Panc1 (cell line): ENCODE measurements at regions not wholly inside any gene's neighbourhood (a gene's known extent, or its start where the extent isn't known, plus 50 kb on each side); places are given as distances from the start of the nearest gene placed in this dataset.

Experiments
- ATAC-seq: fragments of 200-7000 bp; cut with Tn5 transposase; 2 replicates; pipeline ENCODE4 v1.9.1; 2020; ENCODE audit warnings: mild to moderate bottlenecking, moderate library complexity
- BruUV-seq: library from RNA; stranded (reverse); fragments of 400-500 nt; replicated peaks from 2 replicates; lab custom pipeline; 2021; lab: Mats Ljungman, UMichigan
- CTCF ChIA-PET: fragments of 300-600 bp; sonication (Branson Sonifier 250); formaldehyde crosslinking; loops from one replicate; lab custom pipeline; 2022; ENCODE audit warnings: antibody characterized with exemption; lab: Charles Lee
- POLR2A ChIA-PET: fragments of 300-600 bp; sonication (Branson Sonifier 250); formaldehyde crosslinking; loops from one replicate; lab custom pipeline; 2022; ENCODE audit warnings: antibody characterized with exemption; lab: Charles Lee
- DNase-seq: peaks from one replicate; pipeline ENCODE4 v3.0.0-alpha.2; 2010; ENCODE audit warnings: low read depth, low spot score
- H3K27ac ChIP-seq: 2 replicates; pipeline ENCODE4 v1.5.1; 2011; ENCODE audit warnings: mild to moderate bottlenecking, low read length, inconsistent platforms
- H3K27me3 ChIP-seq: fragments of 200-500 bp; sonication (Bioruptor generic); 2 replicates; pipeline ENCODE4 v1.6.0; 2014; ENCODE audit warnings: low read length, inconsistent platforms; ENCODE audit not compliant: control insufficient read depth, insufficient read depth
- H3K36me3 ChIP-seq: fragments of 200-500 bp; sonication (Bioruptor generic); 2 replicates; pipeline ENCODE4 v1.5.1; 2014; ENCODE audit warnings: inconsistent platforms, mild to moderate bottlenecking, low read length, moderate library complexity; ENCODE audit not compliant: control insufficient read depth, insufficient read depth
- H3K4me1 ChIP-seq: 2 replicates; pipeline ENCODE4 v1.5.1; 2011; ENCODE audit warnings: inconsistent platforms, mild to moderate bottlenecking, low read length, moderate library complexity; ENCODE audit not compliant: control insufficient read depth, insufficient read depth
- H3K4me3 ChIP-seq, 2 experiments: 2 replicates each; pipeline ENCODE4 v1.5.1; 2011 to 2012; ENCODE audit warnings: low read depth in 2 of 2, low read length in 2 of 2, mild to moderate bottlenecking in 2 of 2, inconsistent platforms in 1 of 2, moderate library complexity in 1 of 2
- H3K9me3 ChIP-seq: fragments of 200-500 bp; sonication (Bioruptor generic); 2 replicates; pipeline ENCODE4 v1.5.1; 2014; ENCODE audit warnings: low read depth, mild to moderate bottlenecking, inconsistent platforms, low read length, moderate library complexity; ENCODE audit not compliant: control insufficient read depth, insufficient read depth
- POLR2AphosphoS5 ChIP-seq: IDR thresholded peaks from 2 replicates; pipeline ENCODE4 v1.6.1; 2012; ENCODE audit warnings: mild to moderate bottlenecking, low read depth, low read length, moderate library complexity
- SIN3A ChIP-seq: IDR thresholded peaks from 2 replicates; pipeline ENCODE4 v1.6.1; 2012; ENCODE audit warnings: low read depth, mild to moderate bottlenecking, low read length, moderate library complexity, borderline replicate concordance; ENCODE audit not compliant: insufficient read depth
- TCF7L2 ChIP-seq: IDR thresholded peaks from 2 replicates; pipeline ENCODE4 v1.6.1; 2011; ENCODE audit warnings: mild to moderate bottlenecking, low read depth, low read length, inconsistent platforms
- in situ Hi-C: cut with HindIII; loops from 2 replicates; pipeline ENCODE4 v1.10.0; 2016; ENCODE audit warnings: low sequenced_read_pairs, low pct_unique_long_range_greater_than_20kb
- intact Hi-C: fragments of 100-400 bp; cut with micrococcal nuclease; formaldehyde crosslinking; loops from one replicate; pipeline ENCODE4 v1.10.0; 2022; ENCODE audit not compliant: unreplicated experiment
- TF ChIP-seq, protein P1 (sequence below), 2 experiments: IDR thresholded peaks; 2 replicates each; pipeline ENCODE4 v1.6.1; 2011 to 2012; ENCODE audit warnings: low read depth in 2 of 2, control low read depth in 1 of 2, low read length in 1 of 2, mild to moderate bottlenecking in 1 of 2, moderate library complexity in 1 of 2; ENCODE audit not compliant: insufficient read depth in 1 of 2
- TF ChIP-seq, protein P2 (sequence below): fragments of 450-650 bp; IDR thresholded peaks from 2 replicates; pipeline ENCODE4 v1.5.1; 2017; ENCODE audit warnings: mild to moderate bottlenecking

DNA sequence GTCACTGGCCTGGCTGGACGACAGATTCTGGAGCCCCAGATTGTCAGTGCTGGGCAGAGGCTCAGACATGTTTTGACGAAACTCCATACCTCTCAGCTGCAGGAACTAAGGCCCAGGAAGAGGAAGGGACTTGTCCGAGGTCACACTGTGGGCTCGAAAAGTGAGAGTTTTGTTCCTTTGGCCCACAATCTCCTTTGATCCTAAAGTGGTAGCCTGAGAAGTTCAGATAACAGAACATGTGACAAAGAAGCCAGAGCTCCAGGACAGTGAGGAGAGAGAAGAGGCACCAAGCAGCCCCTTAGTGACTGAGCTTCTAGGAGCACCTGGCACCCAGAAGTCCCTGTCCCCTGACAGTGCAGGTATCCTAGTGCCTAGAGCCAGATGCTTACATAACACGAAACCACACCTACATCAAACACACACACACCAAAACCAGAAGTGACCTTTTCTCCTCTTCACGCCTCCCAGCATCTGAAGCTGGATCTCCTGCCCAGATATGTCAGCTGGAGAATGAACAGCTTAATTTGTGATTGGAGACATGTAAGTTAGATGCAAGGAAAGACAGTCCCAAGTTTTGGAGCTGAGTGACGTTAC is 88.9 kb downstream of the ADRB2 start:
- ATAC-seq = no peak
- peaks cover 8% of the 10 kb centered on the region for H3K4me1 ChIP-seq
- TF ChIP-seq SIN3A (no peak), POLR2AphosphoS5 (no peak), TCF7L2 (no peak)
- TF ChIP-seq, protein P1, sequence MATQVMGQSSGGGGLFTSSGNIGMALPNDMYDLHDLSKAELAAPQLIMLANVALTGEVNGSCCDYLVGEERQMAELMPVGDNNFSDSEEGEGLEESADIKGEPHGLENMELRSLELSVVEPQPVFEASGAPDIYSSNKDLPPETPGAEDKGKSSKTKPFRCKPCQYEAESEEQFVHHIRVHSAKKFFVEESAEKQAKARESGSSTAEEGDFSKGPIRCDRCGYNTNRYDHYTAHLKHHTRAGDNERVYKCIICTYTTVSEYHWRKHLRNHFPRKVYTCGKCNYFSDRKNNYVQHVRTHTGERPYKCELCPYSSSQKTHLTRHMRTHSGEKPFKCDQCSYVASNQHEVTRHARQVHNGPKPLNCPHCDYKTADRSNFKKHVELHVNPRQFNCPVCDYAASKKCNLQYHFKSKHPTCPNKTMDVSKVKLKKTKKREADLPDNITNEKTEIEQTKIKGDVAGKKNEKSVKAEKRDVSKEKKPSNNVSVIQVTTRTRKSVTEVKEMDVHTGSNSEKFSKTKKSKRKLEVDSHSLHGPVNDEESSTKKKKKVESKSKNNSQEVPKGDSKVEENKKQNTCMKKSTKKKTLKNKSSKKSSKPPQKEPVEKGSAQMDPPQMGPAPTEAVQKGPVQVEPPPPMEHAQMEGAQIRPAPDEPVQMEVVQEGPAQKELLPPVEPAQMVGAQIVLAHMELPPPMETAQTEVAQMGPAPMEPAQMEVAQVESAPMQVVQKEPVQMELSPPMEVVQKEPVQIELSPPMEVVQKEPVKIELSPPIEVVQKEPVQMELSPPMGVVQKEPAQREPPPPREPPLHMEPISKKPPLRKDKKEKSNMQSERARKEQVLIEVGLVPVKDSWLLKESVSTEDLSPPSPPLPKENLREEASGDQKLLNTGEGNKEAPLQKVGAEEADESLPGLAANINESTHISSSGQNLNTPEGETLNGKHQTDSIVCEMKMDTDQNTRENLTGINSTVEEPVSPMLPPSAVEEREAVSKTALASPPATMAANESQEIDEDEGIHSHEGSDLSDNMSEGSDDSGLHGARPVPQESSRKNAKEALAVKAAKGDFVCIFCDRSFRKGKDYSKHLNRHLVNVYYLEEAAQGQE (IDR thresholded peaks at IDR 0.05; ENCODE audit: insufficient read depth in 1 of 2, low read depth in 2 of 2, low read length in 1 of 2) = no peak
- TF ChIP-seq, protein P2, sequence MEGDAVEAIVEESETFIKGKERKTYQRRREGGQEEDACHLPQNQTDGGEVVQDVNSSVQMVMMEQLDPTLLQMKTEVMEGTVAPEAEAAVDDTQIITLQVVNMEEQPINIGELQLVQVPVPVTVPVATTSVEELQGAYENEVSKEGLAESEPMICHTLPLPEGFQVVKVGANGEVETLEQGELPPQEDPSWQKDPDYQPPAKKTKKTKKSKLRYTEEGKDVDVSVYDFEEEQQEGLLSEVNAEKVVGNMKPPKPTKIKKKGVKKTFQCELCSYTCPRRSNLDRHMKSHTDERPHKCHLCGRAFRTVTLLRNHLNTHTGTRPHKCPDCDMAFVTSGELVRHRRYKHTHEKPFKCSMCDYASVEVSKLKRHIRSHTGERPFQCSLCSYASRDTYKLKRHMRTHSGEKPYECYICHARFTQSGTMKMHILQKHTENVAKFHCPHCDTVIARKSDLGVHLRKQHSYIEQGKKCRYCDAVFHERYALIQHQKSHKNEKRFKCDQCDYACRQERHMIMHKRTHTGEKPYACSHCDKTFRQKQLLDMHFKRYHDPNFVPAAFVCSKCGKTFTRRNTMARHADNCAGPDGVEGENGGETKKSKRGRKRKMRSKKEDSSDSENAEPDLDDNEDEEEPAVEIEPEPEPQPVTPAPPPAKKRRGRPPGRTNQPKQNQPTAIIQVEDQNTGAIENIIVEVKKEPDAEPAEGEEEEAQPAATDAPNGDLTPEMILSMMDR = no peak
- POLR2A ChIA-PET = no interaction called here
- H3K27me3 ChIP-seq = no peaks in the 10 kb centered on the region
- H3K4me3 ChIP-seq = no peak overlapping the region
- in situ Hi-C loops (no loop called here), intact Hi-C loops (loop anchor here (10.0 kb wide), 2 partner anchors 119 to 199 kb away; no protein-coding TSS in a partner anchor)
- BruUV-seq = no TSS peak
- no peak overlapping the region for H3K27ac ChIP-seq
- no peaks in the 10 kb centered on the region for H3K9me3 ChIP-seq
- CTCF ChIA-PET = no interaction called here
- no peaks in the 10 kb centered on the region for H3K36me3 ChIP-seq
- DNase-seq = no peak

DNA sequence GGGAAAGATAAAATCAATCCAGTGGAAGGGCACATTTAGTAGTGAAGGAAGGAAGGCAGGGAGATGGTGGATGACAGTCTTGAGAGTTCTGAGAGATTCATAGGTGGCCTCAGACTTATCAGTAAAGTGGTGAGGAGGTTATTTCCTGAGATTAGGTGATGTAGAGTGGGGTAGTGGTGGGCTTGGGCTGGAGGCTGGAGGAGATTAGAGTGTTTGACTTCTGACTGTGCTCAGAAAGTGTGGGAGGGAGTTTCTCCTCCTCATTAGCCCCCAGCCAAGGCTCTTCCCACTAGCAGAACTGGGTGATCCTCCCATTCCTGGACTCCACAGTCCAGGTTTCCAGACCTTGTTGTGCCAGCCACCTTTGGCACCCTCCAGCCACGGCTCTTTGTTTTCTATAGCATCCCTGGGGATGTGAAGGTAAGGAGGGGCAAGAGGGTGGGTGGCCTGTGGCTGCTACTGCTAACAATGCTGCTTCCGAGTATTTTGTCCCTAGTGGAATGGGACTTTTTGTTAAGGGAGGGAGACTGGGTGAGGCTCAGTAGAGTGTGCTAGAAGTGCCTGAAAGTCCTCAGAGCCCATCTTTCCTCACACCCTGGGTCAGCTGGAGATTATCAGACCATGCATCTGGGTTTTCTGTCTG is 94.4 kb downstream of the ADRB2 start:
- ChIA-PET CTCF (no interaction called here), POLR2A (no interaction called here)
- Histone ChIP-seq H3K9me3 (no peaks in the 10 kb centered on the region), H3K27ac (no peak overlapping the region), H3K36me3 (no peaks in the 10 kb centered on the region; the same call in 1 of the 2 replicates), H3K4me1 (no peaks in the 10 kb centered on the region), H3K27me3 (no peaks in the 10 kb centered on the region), H3K4me3 (no peak overlapping the region)
- DNase-seq (no peak), ATAC-seq (no peak)
- intact Hi-C loops = no loop called here
- BruUV-seq = no TSS peak
- in situ Hi-C loops = no loop called here
- TF ChIP-seq, protein P1 (IDR thresholded peaks at IDR 0.05; ENCODE audit: insufficient read depth in 1 of 2, low read depth in 2 of 2, low read length in 1 of 2) = no peak
- TF ChIP-seq, protein P2 = no peak
- TF ChIP-seq SIN3A (no peak), POLR2AphosphoS5 (no peak), TCF7L2 (no peak)
